WTC11 (cell line): ENCODE measurements at regions not wholly inside any gene's neighbourhood (a gene's known extent, or its start where the extent isn't known, plus 50 kb on each side); places are given as distances from the start of the nearest gene placed in this dataset.

Experiments
- ATF3 ChIP-seq: sonication (generic); formaldehyde crosslinking; conservative IDR thresholded peaks from 2 replicates; pipeline ENCODE4 v1.8.1; 2022; ENCODE audit warnings: mild to moderate bottlenecking, missing genetic modification reagents
- CTCF ChIP-seq: fragments of 200-600 bp; IDR thresholded peaks from 2 replicates; pipeline ENCODE4 v1.8.0; 2022; ENCODE audit warnings: antibody characterized with exemption
- ELF4 ChIP-seq: sonication (generic); formaldehyde crosslinking; IDR thresholded peaks from 2 replicates; pipeline ENCODE4 v1.8.1; 2022; ENCODE audit warnings: low read depth, mild to moderate bottlenecking, moderate library complexity, missing genetic modification reagents
- FOXP1 ChIP-seq: sonication (generic); formaldehyde crosslinking; IDR thresholded peaks from 2 replicates; pipeline ENCODE4 v1.8.0; 2022; ENCODE audit warnings: missing genetic modification reagents, mild to moderate bottlenecking, moderate library complexity, borderline replicate concordance
- IRF1 ChIP-seq: sonication (generic); formaldehyde crosslinking; IDR thresholded peaks from 2 replicates; pipeline ENCODE4 v1.8.0; 2023; ENCODE audit warnings: missing genetic modification reagents
- NFYB ChIP-seq: sonication (generic); formaldehyde crosslinking; conservative IDR thresholded peaks from 2 replicates; pipeline ENCODE4 v1.8.0; 2022; ENCODE audit warnings: low read depth, missing genetic modification reagents
- NR3C1 ChIP-seq: sonication (generic); formaldehyde crosslinking; conservative IDR thresholded peaks from 2 replicates; pipeline ENCODE4 v1.8.1; 2023; ENCODE audit warnings: low read depth, mild to moderate bottlenecking, missing genetic modification reagents
- RELA ChIP-seq: sonication (generic); formaldehyde crosslinking; IDR thresholded peaks from 2 replicates; pipeline ENCODE4 v1.8.1; 2022; ENCODE audit warnings: missing genetic modification reagents, mild to moderate bottlenecking, borderline replicate concordance
- SP1 ChIP-seq: sonication (generic); formaldehyde crosslinking; conservative IDR thresholded peaks from 2 replicates; pipeline ENCODE4 v1.8.1; 2022; ENCODE audit warnings: missing genetic modification reagents
- TP53 ChIP-seq: sonication (generic); formaldehyde crosslinking; IDR thresholded peaks from 2 replicates; pipeline ENCODE4 v1.8.1; 2023; ENCODE audit warnings: mild to moderate bottlenecking, missing genetic modification reagents
- ZNF281 ChIP-seq: sonication (generic); formaldehyde crosslinking; IDR thresholded peaks from 2 replicates; pipeline ENCODE4 v1.8.0; 2023; ENCODE audit warnings: mild to moderate bottlenecking, missing genetic modification reagents
- ZNF512 ChIP-seq: sonication (generic); formaldehyde crosslinking; IDR thresholded peaks from 2 replicates; pipeline ENCODE4 v1.8.1; 2022; ENCODE audit warnings: missing genetic modification reagents, borderline replicate concordance
- ZSCAN18 ChIP-seq: fragments of 250-450 bp; sonication (Bioruptor Pico); IDR thresholded peaks from 2 replicates; pipeline ENCODE4 v2.1.2; 2022; ENCODE audit warnings: mild to moderate bottlenecking, moderate library complexity

GRCh38 chr4:96473246-96473645, 633.4 kb downstream of the PDHA2 start:
- TF ChIP-seq ZSCAN18 (no peak), CTCF (no peak), ZNF512 (CRISPR knock-in tag) (no peak), TP53 (CRISPR knock-in tag) (no peak), ZNF281 (no peak), ELF4 (CRISPR knock-in tag) (no peak), FOXP1 (CRISPR knock-in tag) (no peak), NR3C1 (CRISPR knock-in tag) (no peak), RELA (CRISPR knock-in tag) (no peak), ATF3 (CRISPR knock-in tag) (no peak), NFYB (CRISPR knock-in tag) (no peak), IRF1 (CRISPR knock-in tag) (no peak), SP1 (CRISPR knock-in tag) (no peak)
